Caco-2 (cell line): ENCODE measurements at regions not wholly inside any gene's neighbourhood (a gene's known extent, or its start where the extent isn't known, plus 50 kb on each side); places are given as distances from the start of the nearest gene placed in this dataset.

ENCODE experiments used
- BruUV-seq: library from RNA; stranded (reverse); fragments of 400-500 nt; replicated peaks from 2 replicates; lab custom pipeline; 2021; lab: Mats Ljungman, UMichigan
- CTCF ChIA-PET: fragments of 300-600 bp; sonication (Branson Sonifier 250); formaldehyde crosslinking; loops from one replicate; lab custom pipeline; 2022; ENCODE audit warnings: antibody characterized with exemption; lab: Charles Lee
- POLR2A ChIA-PET: fragments of 300-600 bp; sonication (Branson Sonifier 250); formaldehyde crosslinking; loops from one replicate; lab custom pipeline; 2022; ENCODE audit warnings: antibody characterized with exemption; lab: Charles Lee
- DNase-seq, 2 experiments: peaks; one replicate each; pipeline versions ENCODE4 v3.0.0 to v3.0.0-alpha.2; 2020 to 2022
- H3K27me3 ChIP-seq: replicated peaks from 2 replicates; pipeline ENCODE4 v1.6.0; 2011; ENCODE audit warnings: low read length; ENCODE audit not compliant: control insufficient read depth, insufficient read depth
- H3K36me3 ChIP-seq: 2 replicates; pipeline ENCODE4 v1.5.1; 2011; ENCODE audit warnings: low read length; ENCODE audit not compliant: control insufficient read depth, insufficient read depth
- H3K4me1 ChIP-seq: fragments of 250-450 bp; sonication (Bioruptor Pico); 2 replicates; pipeline ENCODE4 v1.5.1; 2020; ENCODE audit warnings: mild to moderate bottlenecking
- H3K4me3 ChIP-seq: 2 replicates; pipeline ENCODE4 v1.5.1; 2011; ENCODE audit warnings: low read depth, mild to moderate bottlenecking, control low read depth, low read length
- H3K9me3 ChIP-seq: fragments of 250-450 bp; sonication (Bioruptor Pico); 2 replicates; pipeline ENCODE4 v1.5.1; 2020; ENCODE audit warnings: mild to moderate bottlenecking, moderate library complexity
- H3K27ac Mint-ChIP-seq: one replicate; pipeline ENCODE4 v1.8.0; 2022; ENCODE audit warnings: mixed read lengths; ENCODE audit not compliant: unreplicated experiment
- H3K27me3 Mint-ChIP-seq: one replicate; pipeline ENCODE4 v1.8.0; 2022; ENCODE audit warnings: mixed read lengths; ENCODE audit not compliant: insufficient read depth, unreplicated experiment
- H3K36me3 Mint-ChIP-seq: one replicate; pipeline ENCODE4 v1.8.0; 2022; ENCODE audit warnings: mild to moderate bottlenecking, mixed read lengths; ENCODE audit not compliant: insufficient read depth, unreplicated experiment
- H3K4me1 Mint-ChIP-seq: one replicate; pipeline ENCODE4 v1.8.0; 2022; ENCODE audit warnings: low read depth, mixed read lengths; ENCODE audit not compliant: unreplicated experiment
- H3K4me3 Mint-ChIP-seq: one replicate; pipeline ENCODE4 v1.8.0; 2022; ENCODE audit warnings: mild to moderate bottlenecking, moderate library complexity, mixed read lengths; ENCODE audit not compliant: unreplicated experiment
- H3K9me3 Mint-ChIP-seq: one replicate; pipeline ENCODE4 v1.8.0; 2022; ENCODE audit warnings: mixed read lengths; ENCODE audit not compliant: unreplicated experiment
- intact Hi-C: fragments of 100-400 bp; cut with micrococcal nuclease; formaldehyde crosslinking; loops from one replicate; pipeline ENCODE4 v1.10.0; 2022; ENCODE audit not compliant: unreplicated experiment
- TF ChIP-seq, protein P1 (sequence below), 2 experiments: fragments of 200-600 bp in 1 of 2; IDR thresholded peaks; 1 replicate in 1 of 2; 2 replicates in 1 of 2; pipeline versions ENCODE4 v1.5.1 to v1.8.0; 2011 to 2022; ENCODE audit warnings: antibody characterized with exemption in 1 of 2, control low read depth in 1 of 2, inconsistent platforms in 1 of 2, low read depth in 1 of 2, low read length in 1 of 2, mild to moderate bottlenecking in 1 of 2, moderate library complexity in 1 of 2; ENCODE audit not compliant: insufficient read depth in 1 of 2, severe bottlenecking in 1 of 2, unreplicated experiment in 1 of 2

DNA sequence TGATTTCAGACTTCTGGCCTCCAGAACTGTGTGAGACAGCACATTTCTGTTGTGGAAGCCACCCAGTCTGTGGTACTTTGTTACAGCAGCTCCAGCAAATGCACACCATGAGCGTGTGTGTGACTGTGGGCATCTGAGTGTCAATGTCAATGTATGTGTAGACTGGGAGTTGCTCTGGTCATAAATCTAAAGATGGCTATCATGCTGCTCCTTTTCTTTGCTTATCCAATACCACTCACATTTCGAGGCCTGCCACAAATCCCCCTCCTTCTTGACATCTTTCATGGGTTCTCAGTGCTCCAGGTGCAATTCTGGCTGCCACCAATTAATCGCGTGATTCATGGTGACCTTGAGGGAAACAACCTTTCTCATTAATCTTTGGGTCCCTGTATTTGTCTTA, 141.2 kb downstream of the RWDD3 start:
- Mint-ChIP-seq H3K27me3 (peaks cover 4% of the 10 kb centered on the region), H3K4me3 (no peak overlapping the region), H3K4me1 (peaks cover 11% of the 10 kb centered on the region), H3K9me3 (no peaks in the 10 kb centered on the region), H3K27ac (no peak overlapping the region), H3K36me3 (no peaks in the 10 kb centered on the region)
- ChIA-PET POLR2A (no interaction called here), CTCF (no interaction called here)
- no TSS peak for BruUV-seq
- TF ChIP-seq, protein P1, sequence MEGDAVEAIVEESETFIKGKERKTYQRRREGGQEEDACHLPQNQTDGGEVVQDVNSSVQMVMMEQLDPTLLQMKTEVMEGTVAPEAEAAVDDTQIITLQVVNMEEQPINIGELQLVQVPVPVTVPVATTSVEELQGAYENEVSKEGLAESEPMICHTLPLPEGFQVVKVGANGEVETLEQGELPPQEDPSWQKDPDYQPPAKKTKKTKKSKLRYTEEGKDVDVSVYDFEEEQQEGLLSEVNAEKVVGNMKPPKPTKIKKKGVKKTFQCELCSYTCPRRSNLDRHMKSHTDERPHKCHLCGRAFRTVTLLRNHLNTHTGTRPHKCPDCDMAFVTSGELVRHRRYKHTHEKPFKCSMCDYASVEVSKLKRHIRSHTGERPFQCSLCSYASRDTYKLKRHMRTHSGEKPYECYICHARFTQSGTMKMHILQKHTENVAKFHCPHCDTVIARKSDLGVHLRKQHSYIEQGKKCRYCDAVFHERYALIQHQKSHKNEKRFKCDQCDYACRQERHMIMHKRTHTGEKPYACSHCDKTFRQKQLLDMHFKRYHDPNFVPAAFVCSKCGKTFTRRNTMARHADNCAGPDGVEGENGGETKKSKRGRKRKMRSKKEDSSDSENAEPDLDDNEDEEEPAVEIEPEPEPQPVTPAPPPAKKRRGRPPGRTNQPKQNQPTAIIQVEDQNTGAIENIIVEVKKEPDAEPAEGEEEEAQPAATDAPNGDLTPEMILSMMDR (IDR thresholded peaks at IDR 0.05; ENCODE audit: insufficient read depth in 1 of 2, low read depth in 1 of 2, low read length in 1 of 2, severe bottlenecking in 1 of 2, unreplicated experiment in 1 of 2), result no peak
- DNase-seq, result no peak
- intact Hi-C loops, result no loop called here
- no peak overlapping the region for H3K4me3 ChIP-seq
- no peaks in the 10 kb centered on the region for H3K9me3 ChIP-seq
- H3K27me3 ChIP-seq, result no peaks in the 10 kb centered on the region
- no peaks in the 10 kb centered on the region for H3K4me1 ChIP-seq
- H3K36me3 ChIP-seq, result no peaks in the 10 kb centered on the region

DNA sequence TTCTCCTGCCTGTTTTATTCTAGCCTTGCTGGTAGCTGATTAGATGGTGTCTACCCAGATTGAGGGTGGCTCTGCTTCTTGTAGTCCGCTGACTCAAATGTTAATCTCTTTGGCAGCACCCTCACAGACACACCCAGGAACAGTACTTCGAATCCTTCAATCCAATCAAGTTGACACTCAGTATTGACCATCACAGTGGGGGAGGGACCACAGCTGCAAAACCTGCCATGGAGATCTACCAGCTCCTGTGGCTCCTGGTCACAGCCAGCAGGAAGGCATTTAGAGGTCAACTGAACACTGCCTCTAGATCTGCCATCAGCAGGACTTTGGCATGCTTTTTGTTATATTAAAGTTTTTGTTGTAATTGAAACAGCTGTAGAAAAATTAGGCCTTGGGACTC, 146.9 kb downstream of the RWDD3 start:
- Histone ChIP-seq H3K27me3 (no peaks in the 10 kb centered on the region), H3K4me1 (no peaks in the 10 kb centered on the region), H3K36me3 (no peaks in the 10 kb centered on the region), H3K9me3 (no peaks in the 10 kb centered on the region), H3K4me3 (no peak overlapping the region)
- Mint-ChIP-seq H3K4me1 (no peaks in the 10 kb centered on the region), H3K36me3 (no peaks in the 10 kb centered on the region), H3K27me3 (peaks cover 6% of the 10 kb centered on the region), H3K4me3 (no peak overlapping the region), H3K9me3 (no peaks in the 10 kb centered on the region), H3K27ac (no peak overlapping the region)
- ChIA-PET POLR2A (no interaction called here), CTCF (no interaction called here)
- TF ChIP-seq, protein P1 (IDR thresholded peaks at IDR 0.05; ENCODE audit: insufficient read depth in 1 of 2, low read depth in 1 of 2, low read length in 1 of 2, severe bottlenecking in 1 of 2, unreplicated experiment in 1 of 2), result no peak
- DNase-seq, result no peak
- intact Hi-C loops, result no loop called here
- no TSS peak for BruUV-seq

DNA sequence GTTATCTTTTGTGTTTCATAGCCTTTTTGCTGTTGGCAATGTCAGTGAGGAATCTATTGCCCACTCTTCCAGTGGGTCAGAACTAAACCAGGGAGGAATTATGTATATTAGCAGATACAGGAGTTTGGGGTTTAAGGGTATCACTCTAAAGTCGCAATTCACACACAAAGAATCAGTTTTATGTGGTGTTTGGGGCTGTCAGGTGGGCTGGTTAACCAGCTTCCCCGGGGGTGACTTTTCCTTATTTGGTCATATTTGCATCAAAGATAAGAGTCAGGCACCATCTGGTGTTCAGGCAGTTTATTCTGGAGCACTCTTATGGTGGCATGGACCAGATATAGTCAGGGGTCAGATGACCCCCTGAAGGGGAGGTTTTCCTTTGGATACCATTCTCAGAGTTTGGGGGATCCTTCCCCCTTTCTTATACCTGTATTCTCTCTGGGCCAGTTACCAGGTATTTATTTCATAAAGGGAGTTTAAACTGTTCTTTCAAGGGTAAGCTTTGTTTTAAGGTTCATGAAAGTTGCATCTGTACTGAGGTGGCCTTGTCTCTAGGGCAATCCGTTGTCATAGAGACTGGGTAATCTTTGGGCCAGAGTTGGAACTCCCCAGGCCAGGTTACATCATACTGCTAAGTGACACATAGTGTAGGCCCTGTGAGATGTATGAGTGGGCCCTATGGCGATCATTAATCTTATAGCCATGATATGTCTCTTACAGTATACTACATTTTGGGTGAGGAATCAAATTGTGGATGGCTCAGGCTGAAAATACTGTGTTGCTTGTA, 148.2 kb downstream of the RWDD3 start:
- H3K27ac Mint-ChIP-seq, result no peak overlapping the region
- no peaks in the 10 kb centered on the region for H3K9me3 ChIP-seq
- H3K4me3 ChIP-seq, result no peak overlapping the region
- TF ChIP-seq, protein P1 (IDR thresholded peaks at IDR 0.05; ENCODE audit: insufficient read depth in 1 of 2, low read depth in 1 of 2, low read length in 1 of 2, severe bottlenecking in 1 of 2, unreplicated experiment in 1 of 2), result no peak
- H3K4me1 Mint-ChIP-seq, result no peaks in the 10 kb centered on the region
- H3K36me3 ChIP-seq, result no peaks in the 10 kb centered on the region
- no TSS peak for BruUV-seq
- H3K27me3 Mint-ChIP-seq, result peaks cover 6% of the 10 kb centered on the region
- H3K4me3 Mint-ChIP-seq, result no peak overlapping the region
- ChIA-PET POLR2A (no interaction called here), CTCF (no interaction called here)
- H3K4me1 ChIP-seq, result no peaks in the 10 kb centered on the region
- no peak for DNase-seq
- no peaks in the 10 kb centered on the region for H3K36me3 Mint-ChIP-seq
- H3K27me3 ChIP-seq, result no peaks in the 10 kb centered on the region
- intact Hi-C loops, result no loop called here
- H3K9me3 Mint-ChIP-seq, result no peaks in the 10 kb centered on the region
